Liver (tissue), 8 donors: ENCODE measurements at regions not wholly inside any gene's neighbourhood (a gene's known extent, or its start where the extent isn't known, plus 50 kb on each side); places are given as distances from the start of the nearest gene placed in this dataset.

Source experiments
- DNase-seq: peaks from one replicate; pipeline ENCODE4 v3.0.0-alpha.2; 2017; ENCODE audit warnings: low spot score
- H3K27ac ChIP-seq, 2 donors: one replicate each; pipeline ENCODE4 v1.7.0; 2013; ENCODE audit warnings: inconsistent platforms in 2 of 2, low read length in 2 of 2, control low read depth in 1 of 2, low read depth in 1 of 2, mild to moderate bottlenecking in 1 of 2
- H3K27me3 ChIP-seq, 4 donors: one replicate each; pipeline versions ENCODE4 v1.6.1 to v1.7.0; 2013; ENCODE audit warnings: low read length in 3 of 4, inconsistent platforms in 1 of 4, mild to moderate bottlenecking in 1 of 4, moderate library complexity in 1 of 4; ENCODE audit not compliant: control insufficient read depth in 4 of 4, insufficient read depth in 4 of 4
- H3K36me3 ChIP-seq, 4 donors: one replicate each; pipeline versions ENCODE4 v1.6.1 to v1.7.0; 2013; ENCODE audit warnings: low read length in 3 of 4, mild to moderate bottlenecking in 3 of 4, low read depth in 1 of 4, moderate library complexity in 1 of 4; ENCODE audit not compliant: control insufficient read depth in 4 of 4, insufficient read depth in 3 of 4
- H3K4me1 ChIP-seq, 4 donors: one replicate each; pipeline versions ENCODE4 v1.6.1 to v1.7.0; 2013; ENCODE audit warnings: low read length in 3 of 4, mild to moderate bottlenecking in 3 of 4, moderate library complexity in 1 of 4; ENCODE audit not compliant: control insufficient read depth in 4 of 4, insufficient read depth in 4 of 4
- H3K4me3 ChIP-seq, 3 donors: one replicate each; pipeline versions ENCODE4 v1.6.1 to v1.7.0; 2013; ENCODE audit warnings: low read length in 3 of 3, control low read depth in 1 of 3, low read depth in 1 of 3, mild to moderate bottlenecking in 1 of 3
- H3K9ac ChIP-seq, 2 donors: one replicate each; pipeline ENCODE4 v1.7.0; 2013; ENCODE audit warnings: low read length in 2 of 2, mild to moderate bottlenecking in 2 of 2, moderate library complexity in 2 of 2, control low read depth in 1 of 2, low read depth in 1 of 2
- H3K9me3 ChIP-seq, 4 donors: one replicate each; pipeline versions ENCODE4 v1.6.1 to v1.7.0; 2013; ENCODE audit warnings: low read length in 3 of 4; ENCODE audit not compliant: control insufficient read depth in 4 of 4
- EGR1 ChIP-seq, 2 donors: IDR thresholded peaks; 2 replicates each; pipeline ENCODE4 v1.6.1; 2016 to 2018; ENCODE audit warnings: antibody characterized with exemption in 2 of 2, low read depth in 2 of 2
- FOXA1 ChIP-seq: IDR thresholded peaks from 2 replicates; pipeline ENCODE4 v1.6.1; 2016; ENCODE audit warnings: antibody characterized with exemption
- FOXA2 ChIP-seq: IDR thresholded peaks from 2 replicates; pipeline ENCODE4 v1.6.1; 2016; ENCODE audit warnings: antibody characterized with exemption
- GABPA ChIP-seq, 2 donors: IDR thresholded peaks in 1 of 2; conservative IDR thresholded peaks in 1 of 2; 2 replicates each; pipeline ENCODE4 v1.6.1; 2016; ENCODE audit warnings: antibody characterized with exemption in 2 of 2, mild to moderate bottlenecking in 1 of 2, moderate library complexity in 1 of 2
- HNF4A ChIP-seq, 2 donors: conservative IDR thresholded peaks; 2 replicates each; pipeline ENCODE4 v1.6.1; 2016; ENCODE audit warnings: antibody characterized with exemption in 2 of 2, mild to moderate bottlenecking in 2 of 2
- HNF4G ChIP-seq: IDR thresholded peaks from 2 replicates; pipeline ENCODE4 v1.6.1; 2016; ENCODE audit warnings: antibody characterized with exemption
- JUND ChIP-seq, 2 donors: IDR thresholded peaks; 2 replicates each; pipeline ENCODE4 v1.6.1; 2016; ENCODE audit warnings: antibody characterized with exemption in 2 of 2
- NR2F2 ChIP-seq: IDR thresholded peaks from 2 replicates; pipeline ENCODE4 v1.6.1; 2016; ENCODE audit warnings: antibody characterized with exemption
- RAD21 ChIP-seq, 2 donors: IDR thresholded peaks; 2 replicates each; pipeline ENCODE4 v1.6.1; 2016; ENCODE audit warnings: antibody characterized with exemption in 2 of 2, mild to moderate bottlenecking in 2 of 2
- RXRA ChIP-seq, 2 donors: IDR thresholded peaks; 2 replicates each; pipeline ENCODE4 v1.6.1; 2017 to 2018; ENCODE audit warnings: antibody characterized with exemption in 2 of 2, mild to moderate bottlenecking in 1 of 2
- SP1 ChIP-seq: IDR thresholded peaks from 2 replicates; pipeline ENCODE4 v1.6.1; 2018; ENCODE audit warnings: antibody characterized with exemption, mild to moderate bottlenecking
- TAF1 ChIP-seq: conservative IDR thresholded peaks from 2 replicates; pipeline ENCODE4 v1.6.1; 2016; ENCODE audit warnings: antibody characterized with exemption, mild to moderate bottlenecking
- YY1 ChIP-seq: IDR thresholded peaks from 2 replicates; pipeline ENCODE4 v1.6.1; 2016; ENCODE audit warnings: antibody characterized with exemption, mild to moderate bottlenecking
- WGBS: extraction: QIAGEN DNeasy Blood & Tissue Kit; methylation state at CpG from one replicate; pipeline ENCODE4 v1.1.7; 2013; 5-methylcytosine and 5-hydroxymethylcytosine counted together
- TF ChIP-seq, protein P1 (sequence below): IDR thresholded peaks from 2 replicates; pipeline ENCODE4 v1.6.1; 2016; ENCODE audit warnings: antibody characterized with exemption
- TF ChIP-seq, protein P2 (sequence below): IDR thresholded peaks from 2 replicates; pipeline ENCODE4 v1.6.1; 2016; ENCODE audit warnings: antibody characterized with exemption, mild to moderate bottlenecking
- TF ChIP-seq, protein P3 (sequence below): IDR thresholded peaks from 2 replicates; pipeline ENCODE4 v1.6.1; 2016; ENCODE audit warnings: antibody characterized with exemption
- TF ChIP-seq, protein P4 (sequence below): fragments of 150-350 bp; IDR thresholded peaks from 2 replicates; pipeline ENCODE4 v1.5.1; 2017; ENCODE audit warnings: improper control_type of control experiment, low read depth, low read length; ENCODE audit not compliant: missing input control
- TF ChIP-seq, protein P5 (sequence below): IDR thresholded peaks from 2 replicates; pipeline ENCODE4 v1.6.1; 2016; ENCODE audit warnings: antibody characterized with exemption
- donor health status: healthy.
- donor health status: healthy.
- donor health status: healthy.
- donor health status: healthy.
- donor health status: healthy.

DNA sequence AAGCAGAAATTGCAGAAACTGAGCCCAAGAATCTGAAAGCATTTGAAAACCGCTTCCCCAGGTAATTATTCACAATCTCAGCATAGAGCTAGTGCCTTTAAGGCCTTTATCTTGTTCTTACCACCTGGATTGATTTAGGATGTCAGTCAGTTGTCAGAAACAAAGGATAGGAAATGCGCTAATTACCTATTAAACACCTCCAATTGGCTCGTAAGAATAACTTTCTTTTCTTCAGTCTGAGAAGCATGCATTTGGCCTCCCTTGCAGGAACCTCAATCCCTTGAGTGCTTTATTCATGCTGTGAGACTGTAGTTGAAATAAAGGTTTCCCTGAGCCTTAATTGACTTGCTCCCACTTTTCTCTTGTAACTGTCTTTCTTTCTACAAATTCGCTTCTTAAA, 400.3 kb upstream of the LRATD1 start:
- H3K36me3 ChIP-seq: no peaks in the 10 kb centered on the region
- no peak overlapping the region for H3K27ac ChIP-seq
- 65% methylated on average over 4 of the region's 4 CpGs for WGBS
- H3K4me1 ChIP-seq: no peaks in the 10 kb centered on the region
- H3K9ac ChIP-seq: no peak overlapping the region
- no peak for TF ChIP-seq HNF4G
- TF ChIP-seq, protein P1, sequence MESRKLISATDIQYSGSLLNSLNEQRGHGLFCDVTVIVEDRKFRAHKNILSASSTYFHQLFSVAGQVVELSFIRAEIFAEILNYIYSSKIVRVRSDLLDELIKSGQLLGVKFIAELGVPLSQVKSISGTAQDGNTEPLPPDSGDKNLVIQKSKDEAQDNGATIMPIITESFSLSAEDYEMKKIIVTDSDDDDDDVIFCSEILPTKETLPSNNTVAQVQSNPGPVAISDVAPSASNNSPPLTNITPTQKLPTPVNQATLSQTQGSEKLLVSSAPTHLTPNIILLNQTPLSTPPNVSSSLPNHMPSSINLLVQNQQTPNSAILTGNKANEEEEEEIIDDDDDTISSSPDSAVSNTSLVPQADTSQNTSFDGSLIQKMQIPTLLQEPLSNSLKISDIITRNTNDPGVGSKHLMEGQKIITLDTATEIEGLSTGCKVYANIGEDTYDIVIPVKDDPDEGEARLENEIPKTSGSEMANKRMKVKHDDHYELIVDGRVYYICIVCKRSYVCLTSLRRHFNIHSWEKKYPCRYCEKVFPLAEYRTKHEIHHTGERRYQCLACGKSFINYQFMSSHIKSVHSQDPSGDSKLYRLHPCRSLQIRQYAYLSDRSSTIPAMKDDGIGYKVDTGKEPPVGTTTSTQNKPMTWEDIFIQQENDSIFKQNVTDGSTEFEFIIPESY: no peak
- no peak for TF ChIP-seq TAF1
- TF ChIP-seq HNF4A (conservative IDR thresholded peaks at IDR 0.05): no peak
- no peak for TF ChIP-seq GABPA (IDR thresholded peaks at IDR 0.05 in 1 of 2, conservative IDR thresholded peaks at IDR 0.05 in 1 of 2)
- TF ChIP-seq JUND (IDR thresholded peaks at IDR 0.05): no peak
- no peak for TF ChIP-seq FOXA1
- no peak for TF ChIP-seq SP1
- TF ChIP-seq FOXA2: no peak
- no peak for TF ChIP-seq RXRA (IDR thresholded peaks at IDR 0.05)
- TF ChIP-seq, protein P2, sequence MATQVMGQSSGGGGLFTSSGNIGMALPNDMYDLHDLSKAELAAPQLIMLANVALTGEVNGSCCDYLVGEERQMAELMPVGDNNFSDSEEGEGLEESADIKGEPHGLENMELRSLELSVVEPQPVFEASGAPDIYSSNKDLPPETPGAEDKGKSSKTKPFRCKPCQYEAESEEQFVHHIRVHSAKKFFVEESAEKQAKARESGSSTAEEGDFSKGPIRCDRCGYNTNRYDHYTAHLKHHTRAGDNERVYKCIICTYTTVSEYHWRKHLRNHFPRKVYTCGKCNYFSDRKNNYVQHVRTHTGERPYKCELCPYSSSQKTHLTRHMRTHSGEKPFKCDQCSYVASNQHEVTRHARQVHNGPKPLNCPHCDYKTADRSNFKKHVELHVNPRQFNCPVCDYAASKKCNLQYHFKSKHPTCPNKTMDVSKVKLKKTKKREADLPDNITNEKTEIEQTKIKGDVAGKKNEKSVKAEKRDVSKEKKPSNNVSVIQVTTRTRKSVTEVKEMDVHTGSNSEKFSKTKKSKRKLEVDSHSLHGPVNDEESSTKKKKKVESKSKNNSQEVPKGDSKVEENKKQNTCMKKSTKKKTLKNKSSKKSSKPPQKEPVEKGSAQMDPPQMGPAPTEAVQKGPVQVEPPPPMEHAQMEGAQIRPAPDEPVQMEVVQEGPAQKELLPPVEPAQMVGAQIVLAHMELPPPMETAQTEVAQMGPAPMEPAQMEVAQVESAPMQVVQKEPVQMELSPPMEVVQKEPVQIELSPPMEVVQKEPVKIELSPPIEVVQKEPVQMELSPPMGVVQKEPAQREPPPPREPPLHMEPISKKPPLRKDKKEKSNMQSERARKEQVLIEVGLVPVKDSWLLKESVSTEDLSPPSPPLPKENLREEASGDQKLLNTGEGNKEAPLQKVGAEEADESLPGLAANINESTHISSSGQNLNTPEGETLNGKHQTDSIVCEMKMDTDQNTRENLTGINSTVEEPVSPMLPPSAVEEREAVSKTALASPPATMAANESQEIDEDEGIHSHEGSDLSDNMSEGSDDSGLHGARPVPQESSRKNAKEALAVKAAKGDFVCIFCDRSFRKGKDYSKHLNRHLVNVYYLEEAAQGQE: no peak
- no peak for TF ChIP-seq EGR1 (IDR thresholded peaks at IDR 0.05; ENCODE audit: low read depth in 2 of 2)
- TF ChIP-seq, protein P3, sequence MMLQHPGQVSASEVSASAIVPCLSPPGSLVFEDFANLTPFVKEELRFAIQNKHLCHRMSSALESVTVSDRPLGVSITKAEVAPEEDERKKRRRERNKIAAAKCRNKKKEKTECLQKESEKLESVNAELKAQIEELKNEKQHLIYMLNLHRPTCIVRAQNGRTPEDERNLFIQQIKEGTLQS: no peak
- TF ChIP-seq, protein P4, sequence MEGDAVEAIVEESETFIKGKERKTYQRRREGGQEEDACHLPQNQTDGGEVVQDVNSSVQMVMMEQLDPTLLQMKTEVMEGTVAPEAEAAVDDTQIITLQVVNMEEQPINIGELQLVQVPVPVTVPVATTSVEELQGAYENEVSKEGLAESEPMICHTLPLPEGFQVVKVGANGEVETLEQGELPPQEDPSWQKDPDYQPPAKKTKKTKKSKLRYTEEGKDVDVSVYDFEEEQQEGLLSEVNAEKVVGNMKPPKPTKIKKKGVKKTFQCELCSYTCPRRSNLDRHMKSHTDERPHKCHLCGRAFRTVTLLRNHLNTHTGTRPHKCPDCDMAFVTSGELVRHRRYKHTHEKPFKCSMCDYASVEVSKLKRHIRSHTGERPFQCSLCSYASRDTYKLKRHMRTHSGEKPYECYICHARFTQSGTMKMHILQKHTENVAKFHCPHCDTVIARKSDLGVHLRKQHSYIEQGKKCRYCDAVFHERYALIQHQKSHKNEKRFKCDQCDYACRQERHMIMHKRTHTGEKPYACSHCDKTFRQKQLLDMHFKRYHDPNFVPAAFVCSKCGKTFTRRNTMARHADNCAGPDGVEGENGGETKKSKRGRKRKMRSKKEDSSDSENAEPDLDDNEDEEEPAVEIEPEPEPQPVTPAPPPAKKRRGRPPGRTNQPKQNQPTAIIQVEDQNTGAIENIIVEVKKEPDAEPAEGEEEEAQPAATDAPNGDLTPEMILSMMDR: no peak
- TF ChIP-seq, protein P5, sequence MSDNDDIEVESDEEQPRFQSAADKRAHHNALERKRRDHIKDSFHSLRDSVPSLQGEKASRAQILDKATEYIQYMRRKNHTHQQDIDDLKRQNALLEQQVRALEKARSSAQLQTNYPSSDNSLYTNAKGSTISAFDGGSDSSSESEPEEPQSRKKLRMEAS: no peak
- TF ChIP-seq RAD21 (IDR thresholded peaks at IDR 0.05): no peak
- TF ChIP-seq NR2F2: no peak
- TF ChIP-seq YY1: no peak
- no peaks in the 10 kb centered on the region for H3K27me3 ChIP-seq
- H3K9me3 ChIP-seq: no peaks in the 10 kb centered on the region
- no peak overlapping the region for H3K4me3 ChIP-seq
- no peak for DNase-seq

DNA sequence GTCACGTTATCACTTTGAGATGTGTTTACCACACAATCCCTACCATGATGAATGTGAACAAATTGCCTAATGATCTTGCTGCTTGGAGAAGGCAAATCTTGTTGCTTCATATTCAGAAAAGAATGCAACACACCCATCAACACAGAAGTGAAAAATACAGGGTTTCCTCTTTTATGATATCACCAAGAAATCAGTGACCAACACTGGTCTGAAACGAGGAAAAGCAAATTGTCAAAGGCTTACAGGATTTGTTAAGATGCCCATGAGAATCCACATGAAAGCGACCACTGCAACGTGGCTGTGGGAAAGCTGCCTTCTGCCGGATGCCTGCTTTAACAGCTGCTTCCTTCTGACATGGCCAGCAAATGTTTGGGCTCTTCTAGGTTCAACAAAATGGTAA, 397.6 kb upstream of the LRATD1 start:
- H3K27me3 ChIP-seq: no peaks in the 10 kb centered on the region
- H3K27ac ChIP-seq: no peak overlapping the region
- no peak for DNase-seq
- H3K4me3 ChIP-seq: no peak overlapping the region
- H3K9me3 ChIP-seq: no peaks in the 10 kb centered on the region
- no peaks in the 10 kb centered on the region for H3K36me3 ChIP-seq
- no peaks in the 10 kb centered on the region for H3K4me1 ChIP-seq
- WGBS: 60% methylated on average over 5 of the region's 5 CpGs
- no peak overlapping the region for H3K9ac ChIP-seq
- TF ChIP-seq NR2F2: no peak
- TF ChIP-seq TAF1: no peak
- TF ChIP-seq HNF4G: no peak
- TF ChIP-seq, protein P1: no peak
- no peak for TF ChIP-seq FOXA2
- TF ChIP-seq YY1: no peak
- no peak for TF ChIP-seq SP1
- TF ChIP-seq GABPA (IDR thresholded peaks at IDR 0.05 in 1 of 2, conservative IDR thresholded peaks at IDR 0.05 in 1 of 2): no peak
- TF ChIP-seq, protein P3: no peak
- TF ChIP-seq, protein P4: no peak
- TF ChIP-seq EGR1 (IDR thresholded peaks at IDR 0.05; ENCODE audit: low read depth in 2 of 2): no peak
- TF ChIP-seq FOXA1: no peak
- TF ChIP-seq HNF4A (conservative IDR thresholded peaks at IDR 0.05): no peak
- TF ChIP-seq JUND (IDR thresholded peaks at IDR 0.05): no peak
